CD4-positive, alpha-beta T cell (primary cell): ENCODE measurements at regions not wholly inside any gene's neighbourhood (a gene's known extent, or its start where the extent isn't known, plus 50 kb on each side); places are given as distances from the start of the nearest gene placed in this dataset.
"Not testable (repeated sequence)": the region's sequence is repeated elsewhere in the genome, so short reads cannot be mapped to it uniquely, and the experiment has no call there.

Source experiments
- ATAC-seq: fragments of 200-7000 bp; cut with Tn5 transposase; one replicate; pipeline ENCODE4 v1.10.0; 2022; ENCODE audit warnings: mild to moderate bottlenecking; ENCODE audit not compliant: poor library complexity
- CTCF ChIA-PET: fragments of 350-600 bp; sonication (Branson Sonifier 250); formaldehyde crosslinking; loops from one replicate; lab custom pipeline; 2021; ENCODE audit warnings: antibody characterized with exemption, inconsistent platforms; lab: Charles Lee
- POLR2A ChIA-PET: fragments of 350-600 bp; sonication (Branson Sonifier 250); formaldehyde crosslinking; loops from one replicate; lab custom pipeline; 2021; ENCODE audit warnings: antibody characterized with exemption, inconsistent platforms; lab: Charles Lee
- DNase-seq, 14 experiments: peaks; one replicate each; pipeline ENCODE4 v3.0.0-alpha.2; 2013 to 2020; ENCODE audit warnings: mixed read lengths in 2 of 14
- H3K27ac ChIP-seq, 2 donors: one replicate each; pipeline versions ENCODE4 v1.5.1 to v1.7.0; 2013; ENCODE audit warnings: low read length in 2 of 2, low read depth in 1 of 2, mild to moderate bottlenecking in 1 of 2
- H3K27me3 ChIP-seq, 2 experiments: 1 replicate in 1 of 2; 2 replicates in 1 of 2; pipeline versions ENCODE4 v1.6.1 to v1.7.0; 2013; ENCODE audit warnings: low read length in 2 of 2, control low read depth in 1 of 2, mild to moderate bottlenecking in 1 of 2, moderate library complexity in 1 of 2; ENCODE audit not compliant: insufficient read depth in 2 of 2, control insufficient read depth in 1 of 2
- H3K36me3 ChIP-seq: one replicate; pipeline ENCODE4 v1.6.1; 2013; ENCODE audit warnings: low read length, control low read depth; ENCODE audit not compliant: insufficient read depth
- H3K4me1 ChIP-seq: one replicate; pipeline ENCODE4 v1.6.1; 2013; ENCODE audit warnings: low read length, control low read depth; ENCODE audit not compliant: insufficient read depth
- H3K4me3 ChIP-seq: one replicate; pipeline ENCODE4 v1.5.1; 2013; ENCODE audit warnings: mild to moderate bottlenecking, low read length, moderate library complexity
- H3K9me3 ChIP-seq, 2 experiments: 1 replicate in 1 of 2; 2 replicates in 1 of 2; pipeline versions ENCODE4 v1.6.1 to v1.7.0; 2013; ENCODE audit warnings: low read length in 2 of 2, mild to moderate bottlenecking in 2 of 2, control low read depth in 1 of 2, moderate library complexity in 1 of 2; ENCODE audit not compliant: control insufficient read depth in 1 of 2, insufficient read depth in 1 of 2
- H3K27ac Mint-ChIP-seq: one replicate; pipeline ENCODE4 v1.8.0; 2020; ENCODE audit warnings: mixed read lengths
- H3K27me3 Mint-ChIP-seq: one replicate; pipeline ENCODE4 v1.8.0; 2021; ENCODE audit warnings: mixed read lengths
- H3K36me3 Mint-ChIP-seq: one replicate; pipeline ENCODE4 v1.8.0; 2021; ENCODE audit warnings: low read depth, mixed read lengths
- H3K4me1 Mint-ChIP-seq: one replicate; pipeline ENCODE4 v1.8.0; 2021; ENCODE audit warnings: low read depth, mixed read lengths
- H3K4me3 Mint-ChIP-seq: one replicate; pipeline ENCODE4 v1.8.0; 2020; ENCODE audit warnings: mild to moderate bottlenecking, mixed read lengths
- H3K9me3 Mint-ChIP-seq: one replicate; pipeline ENCODE4 v1.8.0; 2020; ENCODE audit warnings: mixed read lengths
- CTCF ChIP-seq: fragments of 200-600 bp; IDR thresholded peaks from one replicate; pipeline ENCODE4 v1.8.0; 2022; ENCODE audit warnings: antibody characterized with exemption, mild to moderate bottlenecking
- intact Hi-C, 2 experiments: fragments of 100-400 bp; cut with DNase I in 1 of 2; cut with micrococcal nuclease in 1 of 2; formaldehyde crosslinking; loops; one replicate each; pipeline versions ENCODE4 v1.15.1 to v1.9.0; 2023 to 2025; cut with DNase I, micrococcal nuclease

DNA sequence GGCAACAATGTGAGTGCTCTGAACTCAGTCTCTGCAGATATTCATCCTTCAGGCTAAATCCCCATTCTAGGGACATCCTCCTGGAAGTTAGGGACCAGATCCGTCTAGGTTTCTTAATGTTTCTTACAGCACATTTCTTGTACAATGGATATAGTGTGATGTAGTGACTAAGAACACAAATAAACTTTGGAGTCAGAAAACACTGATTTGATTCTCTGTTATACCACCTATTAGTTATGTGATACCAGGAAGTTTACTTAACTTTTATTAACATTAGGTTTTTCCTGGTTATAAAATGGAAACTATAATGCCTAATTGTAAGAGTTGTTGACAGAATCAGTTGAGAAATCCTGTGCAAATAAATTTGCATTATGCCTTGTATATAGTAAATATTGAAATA is 57.6 kb upstream of the KCNQ5 start:
- Histone ChIP-seq H3K9me3 (peaks cover 0 to 5% of the 10 kb centered on the region in 2 experiments), H3K27ac (no peak overlapping the region), H3K27me3 (no peaks in the 10 kb centered on the region), H3K4me1 (no peaks in the 10 kb centered on the region), H3K4me3 (no peak overlapping the region), H3K36me3 (no peaks in the 10 kb centered on the region)
- no peaks in the 10 kb centered on the region for H3K27me3 Mint-ChIP-seq
- H3K4me1 Mint-ChIP-seq = no peaks in the 10 kb centered on the region
- ChIA-PET POLR2A (no interaction called here), CTCF (no interaction called here)
- H3K27ac Mint-ChIP-seq = no peak overlapping the region
- H3K36me3 Mint-ChIP-seq = peaks cover under 1% of the 10 kb centered on the region
- H3K4me3 Mint-ChIP-seq = no peak overlapping the region
- intact Hi-C loops = no loop called here
- TF ChIP-seq CTCF = no peak
- no peaks in the 10 kb centered on the region for H3K9me3 Mint-ChIP-seq
- DNase-seq (no peak), ATAC-seq (no peak)

- CTCF ChIA-PET, H3K27me3 Mint-ChIP-seq, H3K27ac ChIP-seq, H3K36me3 ChIP-seq, H3K9me3 ChIP-seq, intact Hi-C loops, DNase-seq, H3K27ac Mint-ChIP-seq, H3K9me3 Mint-ChIP-seq, H3K4me1 Mint-ChIP-seq, H3K36me3 Mint-ChIP-seq, H3K27me3 ChIP-seq, ATAC-seq, H3K4me3 ChIP-seq, H3K4me3 Mint-ChIP-seq, POLR2A ChIA-PET, H3K4me1 ChIP-seq: not testable (repeated sequence)
Measured at GRCh38 chr6:72571993-72572392, 49.9 kb upstream of the KCNQ5 start.
